Eye (tissue), 1 donor: ENCODE measurements at regions not wholly inside any gene's neighbourhood (a gene's known extent, or its start where the extent isn't known, plus 50 kb on each side); places are given as distances from the start of the nearest gene placed in this dataset.
A peak's percentile ranks its signal among the peaks of the same experiment; 100 is the strongest.
"Not testable (repeated sequence)": the region's sequence is repeated elsewhere in the genome, so short reads cannot be mapped to it uniquely, and the experiment has no call there.

Experiments used
- DNase-seq: peaks from one replicate; pipeline ENCODE4 v3.0.0-alpha.2; 2015

DNA sequence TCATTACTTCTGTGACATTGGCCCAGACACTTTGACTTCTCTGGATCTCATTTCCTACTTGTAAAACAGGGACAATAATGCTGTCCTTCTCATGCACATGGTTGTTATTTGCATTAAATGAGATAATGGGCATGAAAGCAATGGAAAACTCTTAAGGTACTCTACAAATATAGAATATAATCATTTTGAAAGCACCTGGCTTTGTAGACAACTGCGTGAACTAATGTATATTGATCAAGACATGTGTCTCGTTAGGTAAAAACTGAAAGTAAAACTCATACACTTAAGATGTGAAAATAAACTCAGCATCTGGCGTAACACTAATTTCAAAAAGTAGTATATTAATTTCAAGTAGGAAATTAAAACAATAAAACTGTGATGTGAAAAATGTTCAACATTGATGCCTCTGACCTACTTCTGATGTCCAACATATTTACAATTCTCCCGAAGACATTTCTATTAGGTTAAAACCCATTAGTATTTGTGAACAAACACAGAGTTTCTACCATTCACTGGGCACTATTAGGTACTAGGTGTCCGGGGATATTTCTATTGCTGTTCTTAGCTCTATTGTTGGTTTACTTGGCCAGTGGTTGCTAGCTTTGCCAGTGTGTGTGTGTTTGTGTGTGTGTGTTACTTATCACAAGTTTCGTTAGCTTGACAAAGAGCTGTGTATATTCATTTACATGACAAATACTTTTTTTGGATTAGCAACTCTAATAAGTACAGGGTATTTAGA is 220.5 kb downstream of the KCNRG start:
- no peak for DNase-seq

DNA sequence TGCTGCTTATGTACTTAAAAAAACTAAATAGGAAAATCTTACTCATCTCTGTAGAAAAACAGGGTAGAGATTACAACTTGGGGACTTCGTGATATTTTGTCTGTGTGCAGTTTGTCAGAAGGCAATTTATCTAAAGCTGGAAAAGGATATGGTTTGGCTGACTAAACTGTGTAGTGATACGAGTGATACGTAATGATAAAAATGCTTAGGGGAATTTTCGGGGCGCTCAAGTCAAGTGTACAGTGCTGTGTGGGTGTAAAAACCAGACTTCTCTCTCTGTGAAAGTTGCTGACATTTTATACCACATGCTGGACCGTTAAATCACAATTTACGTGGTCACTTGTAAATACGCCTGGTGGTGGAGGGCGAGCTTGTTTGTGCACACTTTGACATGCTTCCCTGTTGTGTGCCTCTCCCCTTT is 221.7 kb downstream of the KCNRG start:
- no peak for DNase-seq

GRCh38 chr13:50238922-50239321 is 223.7 kb downstream of the KCNRG start:
- no peak for DNase-seq

- no peak for DNase-seq
These were observed 226.2 kb downstream of the KCNRG start for GRCh38 chr13:50241479-50241878.

- no peak for DNase-seq
These were observed 228.7 kb downstream of the KCNRG start for GRCh38 chr13:50243931-50244330.

DNA sequence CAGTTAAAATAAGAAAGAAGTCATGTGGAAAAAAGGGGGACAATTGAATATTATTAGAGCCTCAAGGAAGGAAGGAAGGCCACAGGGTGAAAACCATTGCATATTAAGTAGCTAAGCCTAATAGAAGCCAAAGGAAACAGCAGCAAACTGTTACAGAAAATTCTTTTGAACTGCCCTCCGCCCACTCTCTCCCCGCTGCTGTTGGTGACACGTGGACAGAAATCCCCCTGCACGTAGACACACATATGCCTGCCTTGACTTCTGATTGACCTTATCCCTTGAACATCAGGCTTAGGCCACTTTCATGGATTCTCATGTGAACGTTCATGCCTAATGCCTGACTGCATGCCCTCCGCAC is 229.1 kb downstream of the KCNRG start:
- no peak for DNase-seq

GRCh38 chr13:50244713-50245574 is 229.7 kb downstream of the KCNRG start:
- no peak for DNase-seq

DNA sequence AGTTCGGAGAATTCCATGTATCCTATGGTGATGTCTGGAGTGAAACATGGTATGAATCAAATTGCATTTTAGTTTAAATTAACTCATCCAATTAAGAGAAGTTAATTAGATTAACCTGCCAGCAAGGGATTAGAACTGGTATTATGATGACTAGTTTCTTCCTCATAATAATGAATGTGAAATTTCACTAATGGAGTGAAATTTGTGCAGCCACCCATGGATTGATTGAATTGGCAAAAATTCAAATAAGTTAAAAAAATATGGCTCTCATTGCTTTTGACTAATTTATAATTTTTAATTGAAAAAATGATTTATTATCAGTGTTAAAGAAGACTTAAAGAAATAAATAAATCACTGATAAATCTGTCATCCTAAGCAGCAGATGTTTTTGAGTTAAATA is 232.0 kb downstream of the KCNRG start:
- DNase-seq: no peak

- peak; percentile 78 for DNase-seq
These were observed 233.4 kb downstream of the KCNRG start for GRCh38 chr13:50248516-50249143.

DNA sequence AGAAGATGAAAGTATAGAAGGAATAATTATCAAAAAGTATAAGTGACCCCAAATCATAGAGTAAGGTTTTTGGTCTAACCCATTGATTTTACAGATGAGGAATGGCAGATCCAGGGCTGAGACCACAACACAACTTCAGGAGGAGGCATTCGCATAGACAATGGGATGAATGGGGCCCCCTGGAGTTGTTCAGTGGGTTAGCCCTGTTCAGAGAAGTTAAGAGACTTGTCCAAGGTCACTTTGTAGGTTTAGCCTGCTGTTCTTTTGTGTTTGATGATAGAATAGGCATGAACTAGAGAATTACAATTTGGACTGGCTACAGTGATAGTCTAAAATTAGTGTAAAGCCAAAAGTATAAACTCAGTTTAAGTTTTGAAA is 233.9 kb downstream of the KCNRG start:
- peak; percentile 28 for DNase-seq

GRCh38 chr13:50250401-50250800 is 235.2 kb downstream of the KCNRG start:
- no peak for DNase-seq

GRCh38 chr13:50255639-50256038 is 240.4 kb downstream of the KCNRG start:
- DNase-seq: no peak

DNA sequence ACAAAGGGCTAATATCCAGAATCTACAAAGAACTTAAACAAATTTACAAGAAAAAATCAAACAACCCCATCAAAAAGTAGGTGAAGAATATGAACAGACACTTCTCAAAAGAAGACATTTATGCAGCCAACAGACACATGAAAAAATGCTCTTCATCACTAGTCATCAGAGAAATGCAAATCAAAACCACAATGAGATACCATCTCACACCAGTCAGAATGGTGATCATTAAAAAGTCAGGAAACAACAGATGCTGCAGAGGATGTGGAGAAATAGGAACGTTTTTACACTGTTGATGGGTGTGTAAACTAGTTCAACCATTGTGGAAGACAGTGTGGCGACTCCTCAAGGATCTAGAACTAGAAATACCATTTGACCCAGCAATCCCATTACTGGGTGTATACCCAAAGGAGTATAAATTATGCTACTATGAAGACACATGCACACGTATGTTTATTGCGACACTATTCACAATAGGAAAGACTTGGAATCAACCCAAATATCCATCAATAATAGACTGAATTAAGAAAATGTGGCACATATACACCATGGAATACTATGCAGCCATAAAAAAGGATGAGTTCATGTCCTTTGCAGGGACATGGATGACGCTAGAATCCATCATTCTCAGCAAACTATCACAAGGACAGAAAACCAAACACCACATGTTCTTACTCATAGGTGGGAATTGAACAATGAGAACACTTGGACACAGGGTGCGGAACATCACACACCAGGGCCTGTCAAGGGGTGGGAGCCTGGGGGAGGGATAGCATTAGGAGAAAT is 241.5 kb downstream of the KCNRG start:
- DNase-seq: not testable (repeated sequence)

DNA sequence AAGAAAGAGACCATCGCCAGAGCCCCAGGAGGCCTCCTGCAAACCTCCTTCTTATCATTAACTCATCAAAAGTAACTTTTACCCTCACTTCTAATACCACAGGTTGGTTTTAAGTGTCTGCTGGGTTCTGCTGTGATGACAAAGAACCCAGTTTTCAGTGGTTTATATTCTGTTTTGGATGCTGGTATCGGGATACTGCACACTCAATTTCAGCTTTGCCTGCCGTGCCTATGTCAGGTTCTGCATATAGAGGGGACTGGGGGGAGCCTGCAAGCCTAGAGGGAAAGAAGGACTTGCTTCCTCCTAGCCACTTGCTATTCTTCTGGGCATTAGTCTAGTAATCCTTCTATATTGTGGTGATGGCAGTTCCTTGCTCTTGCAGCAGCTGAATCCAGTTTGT is 242.4 kb downstream of the KCNRG start:
- no peak for DNase-seq

DNA sequence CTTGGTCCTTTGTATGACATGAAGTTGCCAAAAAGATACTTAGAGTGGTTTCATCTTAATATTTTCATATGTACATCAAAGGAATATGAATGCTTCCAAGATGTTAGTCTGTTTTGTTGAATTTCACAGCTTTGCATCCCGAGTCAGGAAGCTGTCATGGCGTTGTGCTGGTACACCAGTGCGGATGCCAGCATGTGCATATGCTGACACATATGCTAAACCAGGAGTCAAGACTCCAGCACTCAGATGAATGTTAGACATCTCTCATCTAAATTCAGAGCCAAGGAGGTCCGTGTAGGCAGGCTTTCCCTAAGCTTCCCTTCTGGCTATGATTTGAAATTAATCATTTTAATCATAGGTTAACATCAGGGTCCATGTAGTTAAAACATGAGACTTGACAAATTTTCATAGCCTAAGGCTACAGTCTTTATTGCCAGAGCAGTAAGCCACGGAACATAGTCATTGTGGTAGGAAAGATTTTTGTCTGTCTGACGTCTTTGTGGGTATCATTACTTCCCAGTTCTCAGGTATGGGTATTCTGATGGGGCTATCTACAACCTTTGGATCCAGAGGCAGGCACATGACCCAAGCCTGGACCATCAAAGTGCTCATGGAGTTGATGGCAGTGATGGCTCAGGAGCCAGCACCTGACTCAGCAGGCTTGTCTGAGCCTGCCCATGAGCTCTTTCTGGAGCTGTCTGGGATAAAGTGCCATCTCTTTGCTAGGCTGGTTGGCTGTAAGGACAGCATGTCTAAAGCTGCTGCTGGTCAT is 246.1 kb downstream of the KCNRG start:
- no peak for DNase-seq

- DNase-seq: no peak
These were observed 251.8 kb downstream of the KCNRG start for GRCh38 chr13:50267066-50267465.

DNA sequence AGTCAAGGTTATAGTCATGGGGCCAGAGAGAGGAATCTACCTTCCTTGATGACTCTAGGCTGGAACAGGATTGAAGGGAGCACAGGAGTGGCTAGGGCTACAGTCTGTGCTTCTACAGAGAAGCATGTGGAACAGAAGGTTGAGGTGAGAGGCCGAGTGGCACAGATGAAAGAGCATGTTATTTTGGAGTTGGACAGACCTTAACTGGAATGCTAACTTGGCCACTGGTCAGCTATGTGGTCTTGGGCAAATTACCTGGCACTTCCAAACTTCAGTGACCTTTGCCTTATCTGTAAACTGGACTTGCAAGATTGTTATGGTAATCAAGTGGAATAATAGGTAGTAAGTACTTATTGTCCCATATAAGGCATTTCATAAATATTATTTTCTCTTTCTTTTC is 252.7 kb downstream of the KCNRG start:
- no peak for DNase-seq

DNA sequence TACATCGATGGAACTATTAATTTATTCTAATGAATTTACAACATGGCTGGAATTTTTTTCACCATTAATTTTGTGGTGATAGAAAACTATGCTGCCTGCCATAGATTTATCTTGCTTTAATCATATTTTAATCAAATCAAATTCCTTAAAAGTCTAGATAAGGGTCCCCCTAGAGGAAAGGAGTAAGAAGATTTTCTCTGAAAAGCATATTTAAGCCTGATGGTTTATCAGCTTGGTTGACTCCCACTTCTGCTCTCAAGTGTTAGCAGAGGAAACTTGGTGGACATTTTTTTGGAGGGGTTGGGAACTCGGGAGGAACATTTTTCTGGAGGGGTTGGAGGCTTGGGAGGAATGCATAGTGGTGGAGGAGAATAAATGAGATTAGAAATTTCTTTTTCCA is 253.3 kb downstream of the KCNRG start:
- DNase-seq: no peak

DNA sequence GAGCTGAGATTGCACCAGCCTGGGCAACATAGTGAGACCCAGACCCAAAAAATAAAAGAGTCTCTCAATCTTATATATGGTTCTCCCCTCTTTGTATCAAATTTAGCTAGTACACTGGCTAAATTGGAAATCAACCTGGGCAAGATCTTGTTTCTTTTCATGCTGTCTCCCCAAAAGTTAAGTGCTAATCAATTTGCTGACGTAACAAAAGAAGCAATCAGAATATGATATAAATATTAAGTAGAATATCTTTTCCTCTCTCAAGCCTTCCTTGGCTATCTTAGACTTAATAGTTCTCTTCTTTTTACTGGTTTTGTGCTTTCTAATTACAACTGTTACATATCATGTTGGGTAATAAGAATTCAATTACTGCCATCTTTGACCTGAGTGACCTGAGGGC is 258.9 kb downstream of the KCNRG start:
- no peak for DNase-seq

GRCh38 chr13:50275392-50276063 is 260.3 kb downstream of the KCNRG start:
- DNase-seq: no peak

GRCh38 chr13:50276550-50276949 is 261.3 kb downstream of the KCNRG start:
- no peak for DNase-seq

GRCh38 chr13:50277127-50277526 is 261.9 kb downstream of the KCNRG start:
- no peak for DNase-seq
